ENCODE measurements at regions not wholly inside any gene's neighbourhood (a gene's known extent, or its start where the extent isn't known, plus 50 kb on each side); places are given as distances from the start of the nearest gene placed in this dataset.

DNA sequence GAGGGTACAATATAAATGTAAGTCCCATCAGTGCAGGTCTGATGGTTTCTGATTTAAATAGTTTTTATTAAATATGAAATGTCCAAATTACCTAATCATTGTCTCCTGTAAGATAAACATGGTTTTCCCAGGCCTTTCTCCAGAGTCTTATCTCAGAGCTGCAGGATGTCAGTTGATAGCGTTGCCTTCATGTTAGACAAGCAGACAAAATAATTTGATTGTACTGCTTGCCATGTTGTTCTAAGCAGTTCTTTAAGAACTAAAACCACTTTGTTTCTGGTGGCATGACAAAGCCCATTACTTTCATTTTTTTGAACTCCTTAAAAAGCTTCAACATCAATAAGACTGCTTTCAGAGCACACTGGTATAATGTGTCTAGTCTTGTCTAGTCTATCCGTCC lies 1073.5 kb downstream of the MAT2B start:
- Mint-ChIP-seq H3K36me3 (ENCODE audit: low read depth) (no peaks in the 10 kb centered on the region), H3K9me3 (peaks cover 3% of the 10 kb centered on the region), H3K4me1 (ENCODE audit: low read depth) (no peaks in the 10 kb centered on the region), H3K27ac (no peak overlapping the region), H3K27me3 (no peaks in the 10 kb centered on the region), H3K4me3 (no peak overlapping the region)

DNA sequence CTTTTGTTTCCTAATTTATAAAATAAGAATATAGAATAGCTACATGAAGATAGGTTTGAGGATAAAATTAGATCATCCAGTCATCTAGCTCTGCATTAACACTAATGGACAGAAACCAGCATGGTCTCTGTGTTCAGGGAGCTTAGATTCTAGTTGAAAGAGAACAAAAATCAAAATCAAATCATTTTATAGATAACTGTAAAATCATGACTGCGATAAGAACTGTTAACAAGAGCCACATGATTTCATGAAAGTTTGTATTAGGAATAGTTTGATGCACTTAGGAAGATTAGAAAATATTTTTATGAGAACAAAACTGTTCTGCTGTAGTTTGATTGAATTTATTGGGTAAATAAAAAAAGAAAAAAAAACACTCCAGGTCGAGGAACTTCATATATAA lies 1074.7 kb downstream of the MAT2B start:
- Mint-ChIP-seq H3K27me3 (no peaks in the 10 kb centered on the region), H3K4me1 (ENCODE audit: low read depth) (no peaks in the 10 kb centered on the region), H3K4me3 (no peak overlapping the region), H3K36me3 (ENCODE audit: low read depth) (no peaks in the 10 kb centered on the region), H3K9me3 (peaks cover 3% of the 10 kb centered on the region), H3K27ac (no peak overlapping the region)

DNA sequence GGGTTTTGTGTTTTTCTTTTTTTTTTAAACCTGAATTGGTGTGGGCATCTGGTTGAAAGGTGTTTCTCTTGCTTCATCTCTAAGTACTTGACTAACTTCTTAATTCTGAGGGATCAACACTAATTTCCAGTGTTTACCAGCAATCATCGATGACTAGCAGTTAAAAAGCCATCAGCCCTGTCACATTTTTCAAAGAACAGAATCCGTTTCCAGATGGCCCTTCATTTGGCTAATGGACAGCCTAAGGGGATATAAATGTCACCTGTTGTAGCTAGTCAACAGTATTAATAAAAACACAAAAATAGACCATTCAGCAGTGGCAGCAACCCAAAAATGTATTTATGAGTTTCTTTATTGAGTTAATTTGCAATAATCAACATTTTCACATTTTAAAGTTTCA lies 1076.5 kb downstream of the MAT2B start:
- peaks cover 3% of the 10 kb centered on the region for H3K9me3 Mint-ChIP-seq

DNA sequence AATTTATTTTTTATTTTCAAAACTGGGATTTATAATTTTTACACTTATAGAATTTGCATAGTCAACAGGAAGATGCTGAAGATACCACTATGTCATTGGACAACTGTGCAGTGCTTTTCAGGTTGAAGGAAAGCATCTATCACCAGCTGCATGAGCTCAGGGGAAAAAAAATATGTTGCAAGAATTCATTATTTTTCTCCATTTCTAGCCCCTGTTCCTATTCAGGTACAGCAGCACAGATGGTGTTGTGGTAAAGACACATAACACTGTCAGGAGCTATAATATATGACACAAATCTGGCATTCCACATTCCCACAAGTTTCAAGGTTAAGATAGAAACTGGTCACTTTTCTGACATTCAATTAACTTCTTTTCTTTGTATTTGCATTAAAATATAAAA lies 1088.6 kb downstream of the MAT2B start:
- Mint-ChIP-seq H3K27ac (no peak overlapping the region), H3K4me1 (ENCODE audit: low read depth) (no peaks in the 10 kb centered on the region), H3K36me3 (ENCODE audit: low read depth) (no peaks in the 10 kb centered on the region), H3K27me3 (no peaks in the 10 kb centered on the region), H3K9me3 (peaks cover 2% of the 10 kb centered on the region), H3K4me3 (no peak overlapping the region)

More for the DNA sequence above, 1076.5 kb downstream of the MAT2B start:
- Mint-ChIP-seq H3K36me3 (ENCODE audit: low read depth) (no peaks in the 10 kb centered on the region), H3K27me3 (no peaks in the 10 kb centered on the region), H3K4me3 (no peak overlapping the region), H3K4me1 (ENCODE audit: low read depth) (no peaks in the 10 kb centered on the region), H3K27ac (no peak overlapping the region)

DNA sequence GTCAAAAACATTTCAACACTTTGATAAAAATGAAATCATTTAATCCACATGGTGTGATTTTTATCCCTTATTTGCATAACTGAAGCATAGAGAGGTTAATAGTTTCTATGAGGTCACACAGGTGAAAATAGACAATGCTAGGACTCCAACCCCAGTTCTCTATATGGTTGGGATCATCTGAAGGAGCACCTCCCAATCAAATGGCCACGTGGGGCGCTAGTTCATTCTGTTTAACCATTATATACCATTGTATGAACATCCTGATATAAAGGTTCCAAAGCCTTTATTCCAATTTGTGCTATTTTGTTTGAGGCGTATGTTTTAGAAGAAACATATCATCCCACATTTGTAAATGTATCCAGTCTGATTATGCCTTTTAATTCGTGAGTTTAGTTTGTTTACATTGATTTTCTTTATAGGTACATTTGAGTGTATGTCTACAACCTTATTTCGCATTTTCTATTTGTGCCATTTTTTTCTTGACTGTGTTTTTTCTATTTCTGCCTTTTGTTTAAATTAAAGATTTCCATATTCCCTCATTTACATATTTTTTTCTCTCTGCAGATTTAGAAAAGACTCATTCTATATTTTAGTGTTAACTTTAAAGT lies 1092.0 kb downstream of the MAT2B start:
- Mint-ChIP-seq H3K27ac (no peak overlapping the region), H3K36me3 (ENCODE audit: low read depth) (no peaks in the 10 kb centered on the region), H3K9me3 (peaks cover 8% of the 10 kb centered on the region), H3K27me3 (no peaks in the 10 kb centered on the region), H3K4me1 (ENCODE audit: low read depth) (no peaks in the 10 kb centered on the region), H3K4me3 (no peak overlapping the region)

DNA sequence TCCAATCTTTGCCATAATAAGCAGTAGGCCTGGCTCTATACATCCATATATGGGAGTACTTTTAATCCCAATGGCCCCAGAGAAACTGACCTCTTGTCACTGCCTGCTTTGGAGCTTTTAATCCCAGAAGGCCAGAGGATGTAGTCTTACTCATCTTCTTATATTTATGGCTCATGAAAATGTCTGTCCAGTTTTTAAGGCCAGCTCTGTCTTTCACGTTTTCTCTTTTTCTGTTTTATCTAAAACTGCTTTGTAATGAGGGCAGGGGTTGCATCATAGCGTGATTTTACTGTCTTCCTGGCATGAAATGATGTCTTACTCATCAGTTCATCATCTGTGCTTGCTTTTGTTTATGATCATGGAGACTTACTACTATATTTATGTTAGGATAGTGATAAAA lies 1094.9 kb downstream of the MAT2B start:
- Mint-ChIP-seq H3K4me1 (ENCODE audit: low read depth) (no peaks in the 10 kb centered on the region), H3K9me3 (peaks cover 8% of the 10 kb centered on the region), H3K4me3 (no peak overlapping the region), H3K27ac (no peak overlapping the region), H3K27me3 (no peaks in the 10 kb centered on the region), H3K36me3 (ENCODE audit: low read depth) (no peaks in the 10 kb centered on the region)

DNA sequence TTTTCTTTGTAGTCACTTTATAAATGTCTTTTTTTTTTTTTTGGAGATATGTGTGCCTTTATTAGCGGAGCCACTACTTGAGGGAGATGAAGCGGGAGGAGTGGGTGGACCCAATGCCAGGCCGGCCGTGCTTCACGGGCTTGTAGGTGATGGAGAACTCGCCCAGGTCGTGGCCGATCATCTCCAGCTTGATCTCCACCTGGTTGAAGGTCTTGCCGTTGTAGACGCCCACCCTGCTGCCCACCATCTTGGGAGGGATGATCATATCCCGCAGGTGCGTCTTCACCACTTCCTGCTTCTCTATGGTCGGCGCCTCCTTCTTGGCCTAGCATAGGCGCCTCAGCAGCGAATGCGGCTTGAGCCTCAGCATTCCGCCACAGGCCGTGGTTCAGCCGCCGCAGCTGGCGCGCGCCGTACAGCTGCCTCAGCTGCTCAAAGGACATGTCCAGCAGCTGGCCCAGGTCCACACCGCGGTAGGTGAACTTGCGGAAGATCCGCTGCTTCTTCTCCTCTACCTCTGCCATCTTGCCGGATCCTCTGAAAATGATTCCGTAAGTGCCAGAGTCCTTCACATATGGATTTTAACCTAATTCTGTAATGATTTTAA lies 1095.6 kb downstream of the MAT2B start:
- Mint-ChIP-seq H3K36me3 (ENCODE audit: low read depth) (no peaks in the 10 kb centered on the region), H3K9me3 (peaks cover 8% of the 10 kb centered on the region), H3K27me3 (no peaks in the 10 kb centered on the region)

DNA sequence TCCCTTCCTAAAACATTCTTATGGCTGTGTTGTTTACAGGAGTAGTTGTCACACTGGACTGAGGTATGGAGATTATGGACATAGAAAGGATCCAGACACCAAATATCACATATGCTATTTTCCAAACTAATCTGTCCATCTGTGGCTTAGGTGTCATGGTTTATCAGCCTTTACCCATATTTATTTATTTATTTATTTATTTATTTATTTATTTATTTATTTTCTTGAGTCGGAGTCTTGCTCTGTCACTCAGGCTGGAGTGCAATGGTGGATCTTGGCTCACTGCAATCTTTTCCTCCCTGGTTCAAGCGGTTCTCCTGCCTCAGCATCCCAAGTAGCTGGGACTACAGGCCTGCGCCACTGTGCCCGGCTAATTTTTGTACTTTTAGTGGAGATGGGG lies 1103.1 kb downstream of the MAT2B start:
- Mint-ChIP-seq H3K27me3 (no peaks in the 10 kb centered on the region), H3K36me3 (ENCODE audit: low read depth) (no peaks in the 10 kb centered on the region), H3K9me3 (no peaks in the 10 kb centered on the region), H3K27ac (no peak overlapping the region), H3K4me3 (no peak overlapping the region), H3K4me1 (ENCODE audit: low read depth) (no peaks in the 10 kb centered on the region)

More for the DNA sequence above, 1095.6 kb downstream of the MAT2B start:
- Mint-ChIP-seq H3K4me1 (ENCODE audit: low read depth) (no peaks in the 10 kb centered on the region), H3K27ac (no peak overlapping the region), H3K4me3 (no peak overlapping the region)

DNA sequence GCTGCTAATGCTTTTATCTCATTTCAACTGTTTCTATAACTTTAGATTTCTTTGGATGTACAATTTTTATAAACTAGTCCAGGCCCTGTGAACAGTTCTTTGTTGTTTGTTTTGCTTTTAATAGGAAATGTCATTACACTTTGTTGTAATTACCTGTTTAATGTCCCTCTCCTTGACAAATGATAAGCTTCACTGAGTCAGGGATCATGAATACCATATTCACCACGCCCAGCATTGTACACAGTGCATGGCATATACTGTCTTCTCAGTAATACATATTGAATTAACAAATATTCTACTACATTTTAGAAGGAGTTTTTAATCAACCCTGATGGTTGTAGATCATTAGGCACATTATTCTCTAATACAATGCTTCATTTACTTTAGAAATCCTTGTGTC lies 1105.0 kb downstream of the MAT2B start:
- H3K4me3 Mint-ChIP-seq, result no peak overlapping the region

DNA sequence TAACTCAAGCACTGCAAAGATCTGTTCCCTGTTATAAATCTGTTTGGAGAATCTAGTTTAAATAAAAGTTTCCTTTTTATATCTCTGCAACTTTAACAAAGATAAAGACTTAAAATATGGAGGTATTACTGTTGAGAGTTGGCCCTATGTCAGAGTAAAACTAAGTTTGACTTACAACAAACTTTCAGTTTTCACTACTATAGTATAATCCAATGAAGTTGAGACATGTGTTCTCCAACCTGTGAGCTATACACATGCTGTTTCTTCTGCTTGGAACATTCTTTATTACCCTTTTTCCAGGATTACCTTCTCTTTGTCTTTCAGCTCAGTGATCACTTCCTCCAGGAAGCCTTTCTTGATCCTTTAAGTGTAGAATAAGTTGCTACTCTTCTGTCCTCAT lies 1109.3 kb downstream of the MAT2B start:
- Mint-ChIP-seq H3K9me3 (peaks cover 3% of the 10 kb centered on the region), H3K27ac (no peak overlapping the region), H3K27me3 (no peaks in the 10 kb centered on the region), H3K4me3 (no peak overlapping the region), H3K36me3 (ENCODE audit: low read depth) (no peaks in the 10 kb centered on the region), H3K4me1 (ENCODE audit: low read depth) (no peaks in the 10 kb centered on the region)

More for the DNA sequence above, 1105.0 kb downstream of the MAT2B start:
- Mint-ChIP-seq H3K9me3 (no peaks in the 10 kb centered on the region), H3K27me3 (no peaks in the 10 kb centered on the region), H3K4me1 (ENCODE audit: low read depth) (no peaks in the 10 kb centered on the region), H3K36me3 (ENCODE audit: low read depth) (no peaks in the 10 kb centered on the region), H3K27ac (no peak overlapping the region)

DNA sequence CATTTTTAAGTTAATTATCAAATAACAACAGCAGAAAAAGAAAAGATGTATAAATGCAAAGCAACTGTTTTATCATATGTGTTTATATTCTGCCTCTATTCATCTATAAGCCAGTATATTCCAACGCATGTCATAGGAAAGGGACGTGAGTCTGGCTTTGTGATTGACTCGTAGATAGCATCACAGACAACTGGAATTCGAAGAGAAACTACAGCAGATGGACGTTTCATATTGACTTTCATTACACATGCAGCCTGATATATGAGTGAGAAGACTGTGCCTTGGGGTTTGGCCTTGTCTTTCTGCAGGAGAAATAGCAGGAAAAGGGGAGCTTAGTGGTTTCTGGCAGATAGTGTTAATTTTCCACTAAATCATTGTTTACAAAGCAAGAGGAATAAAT lies 1111.9 kb downstream of the MAT2B start:
- H3K27me3 Mint-ChIP-seq, result no peaks in the 10 kb centered on the region
- no peak overlapping the region for H3K27ac Mint-ChIP-seq
- no peak overlapping the region for H3K4me3 Mint-ChIP-seq
- H3K36me3 Mint-ChIP-seq (ENCODE audit: low read depth), result no peaks in the 10 kb centered on the region
- H3K4me1 Mint-ChIP-seq (ENCODE audit: low read depth), result no peaks in the 10 kb centered on the region
- H3K9me3 Mint-ChIP-seq, result peaks cover 7% of the 10 kb centered on the region

DNA sequence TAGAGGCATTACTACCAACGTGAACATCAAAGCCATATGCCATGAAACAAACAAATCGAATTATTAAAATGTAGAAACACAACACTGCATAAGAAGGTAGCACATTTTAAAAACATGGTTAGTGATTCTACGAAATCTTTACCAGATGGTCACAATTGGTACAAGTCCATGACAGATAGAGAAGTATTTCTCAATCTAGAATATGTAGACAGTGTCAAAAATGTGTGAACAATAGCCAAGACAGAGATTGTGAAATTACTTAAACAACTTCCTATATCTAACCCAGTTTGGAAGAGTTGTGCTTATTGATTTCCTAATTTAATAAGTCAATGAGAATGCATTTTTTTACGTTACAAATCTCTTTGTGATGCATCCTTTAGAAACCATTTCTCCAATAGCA lies 1121.6 kb downstream of the MAT2B start:
- H3K4me3 Mint-ChIP-seq, result no peak overlapping the region
- H3K27me3 Mint-ChIP-seq, result no peaks in the 10 kb centered on the region
- no peak overlapping the region for H3K27ac Mint-ChIP-seq
- no peaks in the 10 kb centered on the region for H3K4me1 Mint-ChIP-seq (ENCODE audit: low read depth)
- H3K36me3 Mint-ChIP-seq (ENCODE audit: low read depth), result no peaks in the 10 kb centered on the region
- H3K9me3 Mint-ChIP-seq, result peaks cover 9% of the 10 kb centered on the region

DNA sequence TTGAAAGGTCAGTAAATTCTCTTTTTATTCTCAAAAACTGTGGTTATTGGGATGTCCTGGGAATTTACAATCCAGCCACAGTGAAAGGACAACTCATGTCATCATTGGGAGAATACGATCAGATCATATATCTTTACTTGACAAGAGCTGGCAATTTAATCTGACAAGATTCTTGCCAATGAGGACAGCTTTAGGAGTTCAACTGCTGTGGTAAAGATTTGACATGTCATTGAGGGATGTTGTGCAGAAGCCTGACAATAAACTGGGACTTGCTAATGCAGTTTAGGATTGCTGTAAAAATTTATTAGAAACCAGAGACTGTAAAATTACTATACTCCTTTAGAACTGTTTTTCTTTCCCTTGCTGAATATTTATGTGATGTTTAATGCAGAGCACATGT lies 1131.0 kb downstream of the MAT2B start:
- Mint-ChIP-seq H3K27me3 (no peaks in the 10 kb centered on the region), H3K27ac (no peak overlapping the region), H3K36me3 (ENCODE audit: low read depth) (no peaks in the 10 kb centered on the region), H3K4me1 (ENCODE audit: low read depth) (no peaks in the 10 kb centered on the region), H3K9me3 (peaks cover 4% of the 10 kb centered on the region), H3K4me3 (no peak overlapping the region)

DNA sequence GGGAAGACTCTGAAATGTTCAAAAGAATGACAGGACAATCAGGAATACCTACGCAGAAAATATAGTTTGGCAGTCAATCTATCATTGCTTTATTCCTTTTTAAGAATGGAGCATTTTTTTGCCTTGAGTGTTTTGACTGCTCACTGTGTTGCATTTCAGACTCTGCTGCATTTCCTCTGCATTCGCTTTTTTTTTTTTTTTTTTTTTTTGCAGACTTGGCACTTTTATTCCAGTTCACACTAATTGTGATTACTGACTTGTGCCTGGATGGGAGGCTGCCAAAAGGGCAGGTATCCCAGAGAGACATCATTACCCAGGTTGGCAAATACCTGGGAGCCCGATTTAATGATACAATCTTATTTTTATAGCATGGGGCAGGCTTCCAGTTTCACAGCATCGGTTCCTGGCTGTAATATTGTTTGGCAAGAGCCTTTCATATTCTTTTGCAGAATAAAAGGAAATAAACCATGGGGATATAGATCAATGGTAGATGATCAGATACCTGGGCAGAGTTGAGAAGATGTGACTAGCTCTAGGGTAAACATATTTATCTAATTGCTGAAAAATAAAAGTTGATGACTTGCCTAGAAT lies 1132.6 kb downstream of the MAT2B start:
- H3K4me3 Mint-ChIP-seq, result no peak overlapping the region
- H3K4me1 Mint-ChIP-seq (ENCODE audit: low read depth), result no peaks in the 10 kb centered on the region
- H3K27ac Mint-ChIP-seq, result no peak overlapping the region
- H3K27me3 Mint-ChIP-seq, result no peaks in the 10 kb centered on the region
- H3K36me3 Mint-ChIP-seq (ENCODE audit: low read depth), result no peaks in the 10 kb centered on the region
- peaks cover 4% of the 10 kb centered on the region for H3K9me3 Mint-ChIP-seq

DNA sequence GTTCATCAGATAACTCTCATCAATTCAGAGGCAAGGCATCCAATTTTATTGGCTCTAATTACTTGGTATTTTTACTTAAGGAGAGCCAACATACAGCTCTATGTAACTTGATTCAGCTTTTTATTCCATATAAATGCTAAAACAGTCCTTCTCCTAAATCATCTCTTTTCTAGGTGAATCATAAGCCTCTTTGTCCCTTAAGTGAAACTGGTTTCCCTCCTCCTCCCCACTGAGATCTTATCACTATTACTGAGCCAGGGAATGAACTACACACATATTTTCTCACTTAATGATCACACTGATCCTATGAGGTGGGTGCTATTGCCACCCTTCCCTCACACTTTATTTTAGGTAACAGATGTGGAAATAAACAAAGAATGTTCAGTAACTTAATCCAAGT lies 1143.8 kb downstream of the MAT2B start:
- Mint-ChIP-seq H3K36me3 (ENCODE audit: low read depth) (no peaks in the 10 kb centered on the region), H3K4me1 (ENCODE audit: low read depth) (no peaks in the 10 kb centered on the region), H3K27me3 (no peaks in the 10 kb centered on the region), H3K27ac (no peak overlapping the region), H3K4me3 (no peak overlapping the region), H3K9me3 (peaks cover 5% of the 10 kb centered on the region)

DNA sequence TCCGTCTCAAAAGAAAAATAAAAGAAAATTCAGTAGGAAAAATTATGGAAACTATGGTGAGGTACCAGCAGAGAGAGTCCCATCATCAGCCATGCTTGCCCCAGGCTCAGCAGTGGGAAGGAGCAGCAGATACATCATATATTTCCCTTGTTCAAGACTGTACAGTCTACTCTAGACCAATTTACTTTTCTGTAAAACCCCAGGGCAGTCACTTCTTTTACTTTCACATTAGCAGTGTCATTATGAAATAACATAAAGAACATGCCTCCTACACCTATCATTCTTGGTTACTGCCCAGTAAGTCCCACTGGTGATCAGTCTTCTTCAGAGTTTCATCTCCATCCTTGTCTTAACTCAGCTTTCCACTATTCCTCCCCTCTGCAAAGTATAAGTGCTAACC lies 1145.0 kb downstream of the MAT2B start:
- Mint-ChIP-seq H3K36me3 (ENCODE audit: low read depth) (no peaks in the 10 kb centered on the region), H3K4me1 (ENCODE audit: low read depth) (no peaks in the 10 kb centered on the region), H3K27me3 (no peaks in the 10 kb centered on the region), H3K27ac (no peak overlapping the region), H3K4me3 (no peak overlapping the region), H3K9me3 (peaks cover 5% of the 10 kb centered on the region)
